ENCODE measurements at regions not wholly inside any gene's neighbourhood (a gene's known extent, or its start where the extent isn't known, plus 50 kb on each side); places are given as distances from the start of the nearest gene placed in this dataset.

- DNase-seq (ENCODE audit: low read depth) = no peak
- TF ChIP-seq CTCF (conservative IDR thresholded peaks at IDR 0.05; ENCODE audit: low read depth, low read length) = no peak
- no peak overlapping the region for H3K4me3 ChIP-seq (ENCODE audit: low read depth, low read length)
Measured at GRCh38 chr5:2869471-2869870, 118.0 kb upstream of the IRX2 start.

GRCh38 chr5:2867373-2867933 lies 116.0 kb upstream of the IRX2 start:
- no peak for DNase-seq (ENCODE audit: low read depth)
- no peak overlapping the region for H3K4me3 ChIP-seq (ENCODE audit: low read depth, low read length)
- TF ChIP-seq CTCF (conservative IDR thresholded peaks at IDR 0.05; ENCODE audit: low read depth, low read length) = no peak

- no peak overlapping the region for H3K4me3 ChIP-seq (ENCODE audit: low read depth, low read length)
- no peak for TF ChIP-seq CTCF (conservative IDR thresholded peaks at IDR 0.05; ENCODE audit: low read depth, low read length)
- DNase-seq (ENCODE audit: low read depth) = no peak
Measured at GRCh38 chr5:2866662-2867372, 115.3 kb upstream of the IRX2 start.

GRCh38 chr5:2865856-2866255 lies 114.4 kb upstream of the IRX2 start:
- DNase-seq (ENCODE audit: low read depth) = no peak
- no peak overlapping the region for H3K4me3 ChIP-seq (ENCODE audit: low read depth, low read length)
- TF ChIP-seq CTCF (conservative IDR thresholded peaks at IDR 0.05; ENCODE audit: low read depth, low read length) = no peak

- no peak for TF ChIP-seq CTCF (conservative IDR thresholded peaks at IDR 0.05; ENCODE audit: low read depth, low read length)
- H3K4me3 ChIP-seq (ENCODE audit: low read depth, low read length) = no peak overlapping the region
- DNase-seq (ENCODE audit: low read depth) = no peak
Measured at GRCh38 chr5:2864515-2865105, 113.1 kb upstream of the IRX2 start.

- no peak for DNase-seq (ENCODE audit: low read depth)
- H3K4me3 ChIP-seq (ENCODE audit: low read depth, low read length) = no peak overlapping the region
- TF ChIP-seq CTCF (conservative IDR thresholded peaks at IDR 0.05; ENCODE audit: low read depth, low read length) = no peak
Measured at GRCh38 chr5:2863675-2864433, 112.4 kb upstream of the IRX2 start.
